Cardiac septum (tissue), 1 donor: ENCODE measurements at regions not wholly inside any gene's neighbourhood (a gene's known extent, or its start where the extent isn't known, plus 50 kb on each side); places are given as distances from the start of the nearest gene placed in this dataset.
"Not testable (repeated sequence)": the region's sequence is repeated elsewhere in the genome, so short reads cannot be mapped to it uniquely, and the experiment has no call there.

Source experiments
- DNase-seq: peaks from one replicate; pipeline ENCODE4 v3.0.0-alpha.2; 2020; ENCODE audit warnings: low spot score
- intact Hi-C: fragments of 100-400 bp; cut with DNase I; formaldehyde crosslinking; loops from one replicate; pipeline ENCODE4 v1.14.0; 2022
- donor health status: DM: no; HTN: no; CAD: no.

- no peak for DNase-seq
- intact Hi-C loops: no loop called here
Observed at GRCh38 chr14:38627163-38627562, 371.3 kb upstream of the CLEC14A start.

- DNase-seq: no peak
- intact Hi-C loops: no loop called here
Observed at GRCh38 chr14:38623661-38624060, 367.8 kb upstream of the CLEC14A start.

GRCh38 chr14:38618514-38618913 is 362.6 kb upstream of the CLEC14A start:
- intact Hi-C loops: no loop called here
- no peak for DNase-seq

- intact Hi-C loops: no loop called here
Observed at GRCh38 chr14:38616959-38617358, 361.1 kb upstream of the CLEC14A start.

GRCh38 chr14:38611928-38612327 is 356.0 kb upstream of the CLEC14A start:
- intact Hi-C loops: no loop called here
- no peak for DNase-seq

More at GRCh38 chr14:38616959-38617358, 361.1 kb upstream of the CLEC14A start:
- no peak for DNase-seq

- no peak for DNase-seq
- intact Hi-C loops: no loop called here
Observed at GRCh38 chr14:38608244-38608643, 352.4 kb upstream of the CLEC14A start.

GRCh38 chr14:38605193-38606114 is 349.6 kb upstream of the CLEC14A start:
- intact Hi-C loops: no loop called here
- DNase-seq: no peak

GRCh38 chr14:38600572-38600971 is 344.7 kb upstream of the CLEC14A start:
- intact Hi-C loops, DNase-seq: not testable (repeated sequence)

GRCh38 chr14:38593476-38593875 is 337.6 kb upstream of the CLEC14A start:
- intact Hi-C loops: no loop called here
- DNase-seq: no peak

- DNase-seq: no peak
- intact Hi-C loops: no loop called here
Observed at GRCh38 chr14:38592764-38593442, 337.0 kb upstream of the CLEC14A start.

GRCh38 chr14:38589747-38590350 is 334.0 kb upstream of the CLEC14A start:
- intact Hi-C loops: no loop called here
- no peak for DNase-seq

- intact Hi-C loops: no loop called here
- no peak for DNase-seq
Observed at GRCh38 chr14:38583471-38583870, 327.6 kb upstream of the CLEC14A start.

- no peak for DNase-seq
- intact Hi-C loops: no loop called here
Observed at GRCh38 chr14:38578278-38578681, 322.4 kb upstream of the CLEC14A start.

GRCh38 chr14:38567703-38568102 is 311.8 kb upstream of the CLEC14A start:
- DNase-seq: no peak
- intact Hi-C loops: no loop called here

- DNase-seq: no peak
- intact Hi-C loops: no loop called here
Observed at GRCh38 chr14:38561657-38562056, 305.8 kb upstream of the CLEC14A start.

- DNase-seq: no peak
- intact Hi-C loops: no loop called here
Observed at GRCh38 chr14:38559711-38560110, 303.8 kb upstream of the CLEC14A start.

GRCh38 chr14:38557391-38557790 is 301.5 kb upstream of the CLEC14A start:
- DNase-seq, intact Hi-C loops: not testable (repeated sequence)

- intact Hi-C loops: no loop called here
- no peak for DNase-seq
Observed at GRCh38 chr14:38556252-38556651, 300.4 kb upstream of the CLEC14A start.

GRCh38 chr14:38554026-38554425 is 298.1 kb upstream of the CLEC14A start:
- no peak for DNase-seq

GRCh38 chr14:38553586-38553985 is 297.7 kb upstream of the CLEC14A start:
- intact Hi-C loops: no loop called here
- DNase-seq: no peak

More at GRCh38 chr14:38554026-38554425, 298.1 kb upstream of the CLEC14A start:
- intact Hi-C loops: no loop called here
